ENCODE measurements at regions not wholly inside any gene's neighbourhood (a gene's known extent, or its start where the extent isn't known, plus 50 kb on each side); places are given as distances from the start of the nearest gene placed in this dataset.

- no peak for TF ChIP-seq INSM2 (tag by site-specific recombination; IDR thresholded peaks at IDR 0.05)
Observed at GRCh38 chr2:144827404-144827803, 307.5 kb upstream of the ZEB2 start (continued).

- no peaks in the 10 kb centered on the region for H3K9me3 ChIP-seq (ENCODE audit: control insufficient read depth, insufficient read depth, low read depth, low read length)
- H3K4me3 ChIP-seq (ENCODE audit: low read depth, low read length) = no peak overlapping the region
- H3K4me1 ChIP-seq (ENCODE audit: control insufficient read depth, insufficient read depth, low read length) = 0 out of 2 replicates have a peak, but pooled peaks cover 2% of the 10 kb centered on the region
- H3K36me3 ChIP-seq (ENCODE audit: control insufficient read depth in 2 of 2, insufficient read depth in 1 of 2, low read length in 2 of 2) = no peaks in the 10 kb centered on the region
- ChIA-PET POLR2A (no interaction called here), CTCF (no interaction called here)
- TF ChIP-seq ZNF280D (tag by site-specific recombination; IDR thresholded peaks at IDR 0.05) = no peak
- TF ChIP-seq ZNF76 (tag by site-specific recombination; IDR thresholded peaks at IDR 0.05; ENCODE audit: borderline replicate concordance, low read depth) = no peak
- TF ChIP-seq ZNF157 (tag by site-specific recombination; IDR thresholded peaks at IDR 0.05) = no peak
- no peak for TF ChIP-seq ZSCAN18 (tag by site-specific recombination; IDR thresholded peaks at IDR 0.05)
- TF ChIP-seq ZNF654 (tag by site-specific recombination; IDR thresholded peaks at IDR 0.05; ENCODE audit: low read depth) = no peak
- TF ChIP-seq PRDM1 (tag by site-specific recombination; IDR thresholded peaks at IDR 0.05) = no peak
- H3K27ac ChIP-seq (ENCODE audit: extremely low read depth, low read depth, low read length) = no peak overlapping the region
Observed at GRCh38 chr2:144826105-144826504, 306.2 kb upstream of the ZEB2 start.

- H3K9me3 ChIP-seq (ENCODE audit: control insufficient read depth, insufficient read depth, low read depth, low read length) = no peaks in the 10 kb centered on the region
- no peaks in the 10 kb centered on the region for H3K36me3 ChIP-seq (ENCODE audit: control insufficient read depth in 2 of 2, insufficient read depth in 1 of 2, low read length in 2 of 2)
- no peak for TF ChIP-seq ZNF146 (tag by site-specific recombination; IDR thresholded peaks at IDR 0.05)
- 0 out of 2 replicates have a peak, but pooled peaks cover 2% of the 10 kb centered on the region for H3K4me1 ChIP-seq (ENCODE audit: control insufficient read depth, insufficient read depth, low read length)
- CTCF ChIA-PET = no interaction called here
- H3K4me3 ChIP-seq (ENCODE audit: low read depth, low read length) = no peak overlapping the region
- no peak overlapping the region for H3K27ac ChIP-seq (ENCODE audit: extremely low read depth, low read depth, low read length)
- POLR2A ChIA-PET = no interaction called here
Observed at GRCh38 chr2:144825331-144826020, 305.6 kb upstream of the ZEB2 start.

- Histone ChIP-seq H3K4me1 (ENCODE audit: control insufficient read depth, insufficient read depth, low read length) (0 out of 2 replicates have a peak, but pooled peaks cover 2% of the 10 kb centered on the region), H3K36me3 (ENCODE audit: control insufficient read depth in 2 of 2, insufficient read depth in 1 of 2, low read length in 2 of 2) (no peaks in the 10 kb centered on the region), H3K9me3 (ENCODE audit: control insufficient read depth, insufficient read depth, low read depth, low read length) (no peaks in the 10 kb centered on the region), H3K27ac (ENCODE audit: extremely low read depth, low read depth, low read length) (no peak overlapping the region), H3K4me3 (ENCODE audit: low read depth, low read length) (no peak overlapping the region)
- ChIA-PET POLR2A (no interaction called here), CTCF (no interaction called here)
- no peak for TF ChIP-seq PRDM2 (tag by site-specific recombination; IDR thresholded peaks at IDR 0.05; ENCODE audit: borderline replicate concordance)
- no peak for TF ChIP-seq ZNF677 (tag by site-specific recombination; IDR thresholded peaks at IDR 0.05)
- no peak for TF ChIP-seq ZSCAN4 (tag by site-specific recombination; IDR thresholded peaks at IDR 0.05)
Observed at GRCh38 chr2:144824306-144825080, 304.6 kb upstream of the ZEB2 start.

All from HEK293 (cell line).